Endodermal cell (in vitro differentiated cells): ENCODE measurements at regions not wholly inside any gene's neighbourhood (a gene's known extent, or its start where the extent isn't known, plus 50 kb on each side); places are given as distances from the start of the nearest gene placed in this dataset.

Experiments
- DNase-seq: peaks from one replicate; pipeline ENCODE4 v3.0.0-alpha.2; 2017
- H3K27ac ChIP-seq: 2 replicates; pipeline ENCODE4 v1.5.1; 2013; ENCODE audit warnings: mild to moderate bottlenecking, low read depth, low read length, moderate library complexity
- H3K27me3 ChIP-seq: 2 replicates; pipeline ENCODE4 v1.6.1; 2013; ENCODE audit warnings: mild to moderate bottlenecking, low read length, moderate library complexity; ENCODE audit not compliant: insufficient read depth, control insufficient read depth, poor library complexity, severe bottlenecking
- H3K36me3 ChIP-seq: 2 replicates; pipeline ENCODE4 v1.7.0; 2013; ENCODE audit warnings: mild to moderate bottlenecking, low read length, moderate library complexity; ENCODE audit not compliant: control insufficient read depth, insufficient read depth
- H3K4me1 ChIP-seq: one replicate; pipeline ENCODE4 v1.7.0; 2013; ENCODE audit warnings: low read length; ENCODE audit not compliant: control insufficient read depth, insufficient read depth
- H3K4me3 ChIP-seq: 2 replicates; pipeline ENCODE4 v1.5.1; 2013; ENCODE audit warnings: mild to moderate bottlenecking, low read length, moderate library complexity
- H3K9ac ChIP-seq: 2 replicates; pipeline ENCODE4 v1.6.1; 2013; ENCODE audit warnings: mild to moderate bottlenecking, low read length, moderate library complexity; ENCODE audit not compliant: poor library complexity, severe bottlenecking; ENCODE audit errors: extremely low read depth
- H3K9me3 ChIP-seq: 2 replicates; pipeline ENCODE4 v1.6.1; 2013; ENCODE audit warnings: mild to moderate bottlenecking, low read length, moderate library complexity; ENCODE audit not compliant: control insufficient read depth
- H3K27ac Mint-ChIP-seq: 2 replicates; pipeline ENCODE4 v1.8.0; 2020; ENCODE audit warnings: mixed read lengths
- H3K27me3 Mint-ChIP-seq: 2 replicates; pipeline ENCODE4 v1.8.0; 2021; ENCODE audit warnings: mild to moderate bottlenecking, mixed read lengths; ENCODE audit not compliant: insufficient read depth
- H3K36me3 Mint-ChIP-seq: 2 replicates; pipeline ENCODE4 v1.8.0; 2020; ENCODE audit warnings: low read depth, mixed read lengths
- H3K4me1 Mint-ChIP-seq: 2 replicates; pipeline ENCODE4 v1.8.0; 2020; ENCODE audit warnings: mixed read lengths
- H3K4me3 Mint-ChIP-seq: 2 replicates; pipeline ENCODE4 v1.8.0; 2020; ENCODE audit warnings: mild to moderate bottlenecking, moderate library complexity, mixed read lengths
- H3K9me3 Mint-ChIP-seq: 2 replicates; pipeline ENCODE4 v1.8.0; 2020; ENCODE audit warnings: mild to moderate bottlenecking, mixed read lengths
- whole genome bisulfite sequencing, 2 experiments: methylation state at CpG; one replicate each; pipeline versions ENCODE4 v1.1.5 to v1.1.7; 2013; ENCODE audit warnings: missing lambda C conversion rate in 2 of 2, mixed read lengths in 1 of 2; ENCODE audit not compliant: insufficient coverage in 1 of 2, insufficient read length in 1 of 2; 5-methylcytosine and 5-hydroxymethylcytosine counted together
- TF ChIP-seq, protein P1 (sequence below): fragments of 200-600 bp; sonication (generic); conservative IDR thresholded peaks from 2 replicates; pipeline ENCODE4 v1.5.0; 2021; ENCODE audit warnings: antibody characterized with exemption, mild to moderate bottlenecking

GRCh38 chr1:242842094-242842493 lies 317.6 kb upstream of the PLD5 start:
- TF ChIP-seq, protein P1, sequence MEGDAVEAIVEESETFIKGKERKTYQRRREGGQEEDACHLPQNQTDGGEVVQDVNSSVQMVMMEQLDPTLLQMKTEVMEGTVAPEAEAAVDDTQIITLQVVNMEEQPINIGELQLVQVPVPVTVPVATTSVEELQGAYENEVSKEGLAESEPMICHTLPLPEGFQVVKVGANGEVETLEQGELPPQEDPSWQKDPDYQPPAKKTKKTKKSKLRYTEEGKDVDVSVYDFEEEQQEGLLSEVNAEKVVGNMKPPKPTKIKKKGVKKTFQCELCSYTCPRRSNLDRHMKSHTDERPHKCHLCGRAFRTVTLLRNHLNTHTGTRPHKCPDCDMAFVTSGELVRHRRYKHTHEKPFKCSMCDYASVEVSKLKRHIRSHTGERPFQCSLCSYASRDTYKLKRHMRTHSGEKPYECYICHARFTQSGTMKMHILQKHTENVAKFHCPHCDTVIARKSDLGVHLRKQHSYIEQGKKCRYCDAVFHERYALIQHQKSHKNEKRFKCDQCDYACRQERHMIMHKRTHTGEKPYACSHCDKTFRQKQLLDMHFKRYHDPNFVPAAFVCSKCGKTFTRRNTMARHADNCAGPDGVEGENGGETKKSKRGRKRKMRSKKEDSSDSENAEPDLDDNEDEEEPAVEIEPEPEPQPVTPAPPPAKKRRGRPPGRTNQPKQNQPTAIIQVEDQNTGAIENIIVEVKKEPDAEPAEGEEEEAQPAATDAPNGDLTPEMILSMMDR, result peak; percentile 65
- no peaks in the 10 kb centered on the region for H3K27me3 Mint-ChIP-seq
- H3K4me1 Mint-ChIP-seq, result no peaks in the 10 kb centered on the region
- no peaks in the 10 kb centered on the region for H3K36me3 Mint-ChIP-seq
- Histone ChIP-seq H3K9ac (no peak overlapping the region), H3K27me3 (peaks cover 7% of the 10 kb centered on the region), H3K9me3 (no peaks in the 10 kb centered on the region), H3K36me3 (no peaks in the 10 kb centered on the region), H3K4me1 (no peaks in the 10 kb centered on the region), H3K27ac (no peak overlapping the region), H3K4me3 (no peak overlapping the region)
- no peak overlapping the region for H3K4me3 Mint-ChIP-seq
- no peak overlapping the region for H3K27ac Mint-ChIP-seq
- DNase-seq, result no peak
- 0 to 10% methylated on average over 1 of the region's 1 CpG for WGBS, 2 experiments
- H3K9me3 Mint-ChIP-seq, result no peaks in the 10 kb centered on the region

GRCh38 chr1:242839101-242839500 lies 314.6 kb upstream of the PLD5 start:
- Histone ChIP-seq H3K36me3 (no peaks in the 10 kb centered on the region), H3K9me3 (no peaks in the 10 kb centered on the region), H3K9ac (no peak overlapping the region), H3K4me1 (no peaks in the 10 kb centered on the region), H3K4me3 (no peak overlapping the region), H3K27me3 (no peaks in the 10 kb centered on the region), H3K27ac (no peak overlapping the region)
- H3K4me3 Mint-ChIP-seq, result no peak overlapping the region
- 92 to 97% methylated on average over 11 to 12 of the region's 12 CpGs for WGBS, 2 experiments
- H3K27me3 Mint-ChIP-seq, result no peaks in the 10 kb centered on the region
- H3K9me3 Mint-ChIP-seq, result no peaks in the 10 kb centered on the region
- no peaks in the 10 kb centered on the region for H3K4me1 Mint-ChIP-seq
- TF ChIP-seq, protein P1, result no peak
- DNase-seq, result no peak
- no peaks in the 10 kb centered on the region for H3K36me3 Mint-ChIP-seq
- no peak overlapping the region for H3K27ac Mint-ChIP-seq

GRCh38 chr1:242836423-242836822 lies 311.9 kb upstream of the PLD5 start:
- Mint-ChIP-seq H3K4me3 (no peak overlapping the region), H3K27me3 (no peaks in the 10 kb centered on the region)

More at GRCh38 chr1:242836423-242836822, 311.9 kb upstream of the PLD5 start:
- no peaks in the 10 kb centered on the region for H3K27me3 ChIP-seq
- Mint-ChIP-seq H3K36me3 (no peaks in the 10 kb centered on the region), H3K27ac (no peak overlapping the region), H3K4me1 (no peaks in the 10 kb centered on the region), H3K9me3 (no peaks in the 10 kb centered on the region)
- H3K9me3 ChIP-seq, result no peaks in the 10 kb centered on the region
- H3K9ac ChIP-seq, result no peak overlapping the region
- TF ChIP-seq, protein P1, result no peak
- no peaks in the 10 kb centered on the region for H3K36me3 ChIP-seq
- no peak for DNase-seq
- 81 to 82% methylated on average over 4 of the region's 4 CpGs for WGBS, 2 experiments
- H3K27ac ChIP-seq, result no peak overlapping the region
- H3K4me1 ChIP-seq, result no peaks in the 10 kb centered on the region
- H3K4me3 ChIP-seq, result no peak overlapping the region
